ENCODE measurements at regions not wholly inside any gene's neighbourhood (a gene's known extent, or its start where the extent isn't known, plus 50 kb on each side); places are given as distances from the start of the nearest gene placed in this dataset.

GRCh38 chr5:56314529-56314928 is 81.4 kb upstream of the ANKRD55 start (continued):
- TF ChIP-seq CTCF (CRISPR knock-in tag; IDR thresholded peaks at IDR 0.05) = peak; percentile 59
- TF ChIP-seq STAG1 (CRISPR knock-in tag; IDR thresholded peaks at IDR 0.05) = peak; percentile 63
- no peak for TF ChIP-seq ZFAT (CRISPR knock-in tag; conservative IDR thresholded peaks at IDR 0.05)

- no TSS peak for BruUV-seq (replicated peaks)
- TF ChIP-seq SMAD1 (CRISPR knock-in tag; IDR thresholded peaks at IDR 0.05; ENCODE audit: borderline replicate concordance, low read depth) (no peak), ZNF737 (CRISPR knock-in tag; IDR thresholded peaks at IDR 0.05; ENCODE audit: borderline replicate concordance) (no peak), ZNF557 (CRISPR knock-in tag; IDR thresholded peaks at IDR 0.05) (no peak), HCFC1 (IDR thresholded peaks at IDR 0.05; ENCODE audit: low read depth, low read length) (no peak), MTF2 (CRISPR knock-in tag; IDR thresholded peaks at IDR 0.05; ENCODE audit: borderline replicate concordance) (no peak), CHCHD3 (CRISPR knock-in tag; IDR thresholded peaks at IDR 0.05) (no peak), DDIT3 (CRISPR knock-in tag; IDR thresholded peaks at IDR 0.05) (no peak), RFX3 (CRISPR knock-in tag; IDR thresholded peaks at IDR 0.05) (no peak), ATF5 (CRISPR knock-in tag; IDR thresholded peaks at IDR 0.05; ENCODE audit: low read depth) (no peak), YEATS4 (CRISPR knock-in tag; IDR thresholded peaks at IDR 0.05; ENCODE audit: borderline replicate concordance) (no peak), PCBP2 (optimal IDR thresholded peaks at IDR 0.05; ENCODE audit: low read depth, low read length, poor library complexity, severe bottlenecking) (no peak), ETV5 (CRISPR knock-in tag; IDR thresholded peaks at IDR 0.05; ENCODE audit: borderline replicate concordance) (no peak), ZBTB10 (CRISPR knock-in tag; IDR thresholded peaks at IDR 0.05; ENCODE audit: borderline replicate concordance) (no peak), TSC22D2 (CRISPR knock-in tag; IDR thresholded peaks at IDR 0.05; ENCODE audit: borderline replicate concordance) (no peak), ZNF296 (CRISPR knock-in tag; conservative IDR thresholded peaks at IDR 0.05) (no peak), ZNF841 (CRISPR knock-in tag; IDR thresholded peaks at IDR 0.05; ENCODE audit: borderline replicate concordance) (no peak), ZNF224 (CRISPR knock-in tag; IDR thresholded peaks at IDR 0.05) (no peak), ZNF510 (CRISPR knock-in tag; IDR thresholded peaks at IDR 0.05; ENCODE audit: low read depth) (no peak)
Measured at GRCh38 chr5:56313596-56313995, 80.5 kb upstream of the ANKRD55 start.

More at GRCh38 chr5:56313596-56313995, 80.5 kb upstream of the ANKRD55 start:
- no peak for DNase-seq (ENCODE audit: low spot score)
- ChIA-PET POLR2A (no interaction called here), CTCF (ENCODE audit: low intra/inter-chr PET ratio, low total read pairs) (no interaction called here)
- Histone ChIP-seq H3K4me1 (ENCODE audit: insufficient read depth, low read length) (peaks cover 40% of the 10 kb centered on the region), H3K36me3 (replicated peaks in 1 of 2; ENCODE audit: control insufficient read depth in 1 of 2, insufficient read depth in 2 of 2, low read length in 2 of 2) (no peaks in the 10 kb centered on the region), H3K27ac (ENCODE audit: extremely low read length, insufficient read depth, low read length) (no peak overlapping the region), H4K20me1 (ENCODE audit: insufficient read depth, low read length) (no peaks in the 10 kb centered on the region), H3K79me2 (ENCODE audit: insufficient read depth, low read length) (no peaks in the 10 kb centered on the region), H3K4me3 (replicated peaks in 1 of 3; ENCODE audit: insufficient read depth in 1 of 3, low read depth in 2 of 3, low read length in 3 of 3) (no peak overlapping the region), H2AFZ (ENCODE audit: low read length) (no peak overlapping the region), H3K27me3 (ENCODE audit: control insufficient read depth in 1 of 2, insufficient read depth in 2 of 2, low read length in 2 of 2) (no peaks in the 10 kb centered on the region), H3K9me3 (ENCODE audit: low read length) (no peaks in the 10 kb centered on the region), H3K9ac (ENCODE audit: insufficient read depth, low read depth, low read length) (no peak overlapping the region), H3K4me2 (ENCODE audit: low read depth, low read length) (no peak overlapping the region)
- in situ Hi-C loops (cut with HindIII; ENCODE audit: extremely low pct_ligation_motif_present, low pct_unique_long_range_greater_than_20kb) = no loop called here
- ATAC-seq = no peak
- intact Hi-C loops (cut with micrococcal nuclease; ENCODE audit: unreplicated experiment) = no loop called here
- no peak for FAIRE-seq

Measured in HepG2 (cell line).